GM23338 (cell line): ENCODE measurements at regions not wholly inside any gene's neighbourhood (a gene's known extent, or its start where the extent isn't known, plus 50 kb on each side); places are given as distances from the start of the nearest gene placed in this dataset.

ENCODE experiments used
- ATAC-seq: fragments of 200-7000 bp; cut with Tn5 transposase; 3 replicates; pipeline ENCODE4 v1.9.1; 2020
- DNase-seq: peaks from one replicate; pipeline ENCODE4 v3.0.0-alpha.2; 2015; ENCODE audit warnings: low spot score
- H2AFZ ChIP-seq: fragments of 200-600 bp; sonication (generic); 2 replicates; pipeline ENCODE4 v1.8.0; 2016; ENCODE audit warnings: antibody characterized with exemption, mild to moderate bottlenecking, moderate library complexity
- H3F3A ChIP-seq: fragments of 200-600 bp; sonication (generic); replicated peaks from 2 replicates; pipeline ENCODE4 v1.8.0; 2017; ENCODE audit warnings: antibody characterized with exemption, mixed run types, low read depth
- H3K27ac ChIP-seq: fragments of 200-600 bp; sonication (generic); 2 replicates; pipeline ENCODE4 v1.6.1; 2016; ENCODE audit warnings: low read depth
- H3K27me3 ChIP-seq: fragments of 200-600 bp; sonication (generic); 2 replicates; pipeline ENCODE4 v1.8.0; 2016; ENCODE audit warnings: mild to moderate bottlenecking, mixed run types, moderate library complexity; ENCODE audit not compliant: insufficient read depth
- H3K36me3 ChIP-seq: fragments of 200-600 bp; sonication (generic); 2 replicates; pipeline ENCODE4 v1.8.0; 2016; ENCODE audit warnings: mild to moderate bottlenecking; ENCODE audit not compliant: insufficient read depth
- H3K4me1 ChIP-seq: fragments of 200-600 bp; sonication (generic); 2 replicates; pipeline ENCODE4 v1.8.0; 2016; ENCODE audit warnings: mild to moderate bottlenecking, moderate library complexity; ENCODE audit not compliant: insufficient read depth
- H3K4me2 ChIP-seq: fragments of 200-600 bp; sonication (generic); 2 replicates; pipeline ENCODE4 v1.7.1; 2017; ENCODE audit warnings: mixed run types
- H3K4me3 ChIP-seq: fragments of 200-600 bp; sonication (generic); 2 replicates; pipeline ENCODE4 v1.6.1; 2016; ENCODE audit warnings: mixed run types
- H3K79me2 ChIP-seq: fragments of 200-600 bp; sonication (generic); replicated peaks from 2 replicates; pipeline ENCODE4 v1.8.0; 2017; ENCODE audit warnings: mild to moderate bottlenecking; ENCODE audit not compliant: insufficient read depth
- H3K9me2 ChIP-seq: fragments of 200-600 bp; sonication (generic); 2 replicates; pipeline ENCODE4 v1.8.0; 2017; ENCODE audit not compliant: insufficient read depth
- H4K20me1 ChIP-seq: fragments of 200-600 bp; sonication (generic); replicated peaks from 2 replicates; pipeline ENCODE4 v1.8.0; 2017; ENCODE audit warnings: mild to moderate bottlenecking; ENCODE audit not compliant: insufficient read depth
- H3K27ac Mint-ChIP-seq: 2 replicates; pipeline ENCODE4 v1.8.0; 2020; ENCODE audit warnings: inconsistent platforms, mild to moderate bottlenecking, moderate library complexity, mixed read lengths
- H3K27me3 Mint-ChIP-seq: 3 replicates; pipeline ENCODE4 v1.8.0; 2022; ENCODE audit warnings: low read depth, mild to moderate bottlenecking, moderate library complexity, mixed read lengths, inconsistent platforms; ENCODE audit not compliant: insufficient read depth, poor library complexity
- H3K36me3 Mint-ChIP-seq: 3 replicates; pipeline ENCODE4 v1.8.0; 2021; ENCODE audit warnings: low read depth, mild to moderate bottlenecking, inconsistent platforms, moderate library complexity, mixed read lengths
- H3K4me1 Mint-ChIP-seq: 3 replicates; pipeline ENCODE4 v1.8.0; 2020; ENCODE audit warnings: mild to moderate bottlenecking, inconsistent platforms, mixed read lengths
- H3K4me3 Mint-ChIP-seq: 3 replicates; pipeline ENCODE4 v1.8.0; 2021; ENCODE audit warnings: moderate library complexity, mild to moderate bottlenecking, inconsistent platforms, mixed read lengths
- H3K9me3 Mint-ChIP-seq: 3 replicates; pipeline ENCODE4 v1.8.0; 2020; ENCODE audit warnings: moderate library complexity, mild to moderate bottlenecking, inconsistent platforms, mixed read lengths
- CREB1 ChIP-seq: fragments of 250-450 bp; sonication (Bioruptor Pico); IDR thresholded peaks from 2 replicates; pipeline ENCODE4 v1.5.0; 2020; ENCODE audit warnings: low read depth, mild to moderate bottlenecking, moderate library complexity
- ETS1 ChIP-seq: IDR thresholded peaks from 2 replicates; pipeline ENCODE4 v1.6.1; 2016; ENCODE audit warnings: antibody characterized with exemption
- NANOG ChIP-seq: IDR thresholded peaks from 2 replicates; pipeline ENCODE4 v1.6.1; 2016; ENCODE audit warnings: antibody characterized with exemption, borderline replicate concordance
- POLR2AphosphoS5 ChIP-seq: IDR thresholded peaks from 2 replicates; pipeline ENCODE4 v1.6.1; 2016; ENCODE audit warnings: antibody characterized with exemption, low read depth
- REST ChIP-seq: IDR thresholded peaks from one replicate; pipeline ENCODE4 v1.6.1; 2018; ENCODE audit warnings: antibody characterized with exemption; ENCODE audit not compliant: unreplicated experiment
- ZNF331 ChIP-seq: fragments of 250-450 bp; sonication (Bioruptor Pico); IDR thresholded peaks from 2 replicates; pipeline ENCODE4 v1.5.0; 2020; ENCODE audit warnings: low read depth, mild to moderate bottlenecking, moderate library complexity

GRCh38 chr2:58535182-58535581 is 294.1 kb upstream of the FANCL start:
- H3K27me3 ChIP-seq: no peaks in the 10 kb centered on the region
- peaks cover 60% of the 10 kb centered on the region for H3K4me1 ChIP-seq
- Mint-ChIP-seq H3K27ac (peak overlapping the region; percentile 93), H3K9me3 (no peaks in the 10 kb centered on the region), H3K4me3 (peak overlapping the region; percentile 23; the same call in 2 of the 3 replicates), H3K4me1 (peaks cover 63% of the 10 kb centered on the region), H3K27me3 (peaks cover 1% of the 10 kb centered on the region), H3K36me3 (no peaks in the 10 kb centered on the region)
- H3K27ac ChIP-seq: peak overlapping the region; percentile 81
- no peaks in the 10 kb centered on the region for H3K79me2 ChIP-seq
- ATAC-seq (peak; percentile 73), DNase-seq (peak; percentile 65)
- H3K9me2 ChIP-seq: no peaks in the 10 kb centered on the region; the same call in 1 of the 2 replicates
- H3F3A ChIP-seq: no peaks in the 10 kb centered on the region
- no peaks in the 10 kb centered on the region for H4K20me1 ChIP-seq
- peak overlapping the region; percentile 10; the same call in 1 of the 2 replicates for H3K4me3 ChIP-seq
- no peaks in the 10 kb centered on the region for H3K36me3 ChIP-seq
- TF ChIP-seq NANOG (peak; percentile 82), POLR2AphosphoS5 (peak; percentile 48; the same call in 1 of the 2 replicates), REST (no peak)
- H2AFZ ChIP-seq: no peak overlapping the region
- peak overlapping the region; percentile 57 for H3K4me2 ChIP-seq

- H3K9me2 ChIP-seq: no peaks in the 10 kb centered on the region; the same call in 1 of the 2 replicates
- peaks cover 47% of the 10 kb centered on the region for H3K4me1 ChIP-seq
- H3K27me3 ChIP-seq: no peaks in the 10 kb centered on the region
- no peak overlapping the region for H3K4me2 ChIP-seq
- H3K4me3 Mint-ChIP-seq: no peak overlapping the region
- H3K36me3 Mint-ChIP-seq: no peaks in the 10 kb centered on the region
- ATAC-seq (no peak), DNase-seq (no peak)
- H2AFZ ChIP-seq: no peak overlapping the region
- H3K27me3 Mint-ChIP-seq: peaks cover 1% of the 10 kb centered on the region
- no peak for TF ChIP-seq REST
- no peak for TF ChIP-seq POLR2AphosphoS5
- TF ChIP-seq CREB1 (CRISPR knock-in tag): no peak
- no peak for TF ChIP-seq ZNF331 (CRISPR knock-in tag)
- TF ChIP-seq ETS1: no peak
- H3K4me3 ChIP-seq: no peak overlapping the region
- H3K36me3 ChIP-seq: no peaks in the 10 kb centered on the region
- no peaks in the 10 kb centered on the region for H4K20me1 ChIP-seq
- peak overlapping the region; percentile 28; the same call in 1 of the 2 replicates for H3K27ac ChIP-seq
- no peaks in the 10 kb centered on the region for H3F3A ChIP-seq
- H3K27ac Mint-ChIP-seq: peak overlapping the region; percentile 56
- H3K79me2 ChIP-seq: no peaks in the 10 kb centered on the region
- H3K4me1 Mint-ChIP-seq: peaks cover 58% of the 10 kb centered on the region
- H3K9me3 Mint-ChIP-seq: no peaks in the 10 kb centered on the region
These were observed 292.3 kb upstream of the FANCL start for GRCh38 chr2:58533376-58533775.
